AG09309 (cell line): ENCODE measurements at regions not wholly inside any gene's neighbourhood (a gene's known extent, or its start where the extent isn't known, plus 50 kb on each side); places are given as distances from the start of the nearest gene placed in this dataset.

Experiments
- DNase-seq: peaks from one replicate; pipeline ENCODE4 v3.0.0-alpha.2; 2010; ENCODE audit warnings: low read depth
- H3K4me3 ChIP-seq: 2 replicates; pipeline ENCODE4 v1.5.1; 2011; ENCODE audit warnings: mild to moderate bottlenecking, low read depth, low read length, moderate library complexity; ENCODE audit not compliant: control insufficient read depth
- TF ChIP-seq, protein P1 (sequence below): IDR thresholded peaks from 2 replicates; pipeline ENCODE4 v1.5.1; 2011; ENCODE audit warnings: mild to moderate bottlenecking, low read depth, low read length, inconsistent platforms; ENCODE audit not compliant: insufficient read depth, control insufficient read depth; ENCODE audit errors: missing control alignments

DNA sequence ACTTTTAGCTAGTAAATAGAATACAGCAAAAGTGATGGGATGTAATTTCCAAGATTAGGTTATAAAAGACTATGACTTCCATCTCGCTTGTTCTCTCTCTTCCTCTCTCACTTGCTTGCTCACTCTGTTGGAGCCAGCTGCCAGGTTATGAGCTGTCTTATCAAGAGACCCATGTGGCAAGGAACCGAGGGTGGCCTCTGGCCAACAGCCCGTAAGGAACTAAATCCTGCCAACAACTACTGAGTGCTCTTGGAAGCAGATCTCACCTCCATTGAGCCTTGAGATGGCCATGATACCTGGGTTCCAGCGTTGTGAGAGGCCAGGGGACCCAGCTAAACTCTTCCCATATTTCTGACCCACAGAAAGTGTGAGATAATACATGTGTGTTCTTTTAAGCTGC lies 636.1 kb downstream of the ACTL7B start:
- no peak overlapping the region for H3K4me3 ChIP-seq
- TF ChIP-seq, protein P1, sequence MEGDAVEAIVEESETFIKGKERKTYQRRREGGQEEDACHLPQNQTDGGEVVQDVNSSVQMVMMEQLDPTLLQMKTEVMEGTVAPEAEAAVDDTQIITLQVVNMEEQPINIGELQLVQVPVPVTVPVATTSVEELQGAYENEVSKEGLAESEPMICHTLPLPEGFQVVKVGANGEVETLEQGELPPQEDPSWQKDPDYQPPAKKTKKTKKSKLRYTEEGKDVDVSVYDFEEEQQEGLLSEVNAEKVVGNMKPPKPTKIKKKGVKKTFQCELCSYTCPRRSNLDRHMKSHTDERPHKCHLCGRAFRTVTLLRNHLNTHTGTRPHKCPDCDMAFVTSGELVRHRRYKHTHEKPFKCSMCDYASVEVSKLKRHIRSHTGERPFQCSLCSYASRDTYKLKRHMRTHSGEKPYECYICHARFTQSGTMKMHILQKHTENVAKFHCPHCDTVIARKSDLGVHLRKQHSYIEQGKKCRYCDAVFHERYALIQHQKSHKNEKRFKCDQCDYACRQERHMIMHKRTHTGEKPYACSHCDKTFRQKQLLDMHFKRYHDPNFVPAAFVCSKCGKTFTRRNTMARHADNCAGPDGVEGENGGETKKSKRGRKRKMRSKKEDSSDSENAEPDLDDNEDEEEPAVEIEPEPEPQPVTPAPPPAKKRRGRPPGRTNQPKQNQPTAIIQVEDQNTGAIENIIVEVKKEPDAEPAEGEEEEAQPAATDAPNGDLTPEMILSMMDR: no peak
- DNase-seq: no peak

DNA sequence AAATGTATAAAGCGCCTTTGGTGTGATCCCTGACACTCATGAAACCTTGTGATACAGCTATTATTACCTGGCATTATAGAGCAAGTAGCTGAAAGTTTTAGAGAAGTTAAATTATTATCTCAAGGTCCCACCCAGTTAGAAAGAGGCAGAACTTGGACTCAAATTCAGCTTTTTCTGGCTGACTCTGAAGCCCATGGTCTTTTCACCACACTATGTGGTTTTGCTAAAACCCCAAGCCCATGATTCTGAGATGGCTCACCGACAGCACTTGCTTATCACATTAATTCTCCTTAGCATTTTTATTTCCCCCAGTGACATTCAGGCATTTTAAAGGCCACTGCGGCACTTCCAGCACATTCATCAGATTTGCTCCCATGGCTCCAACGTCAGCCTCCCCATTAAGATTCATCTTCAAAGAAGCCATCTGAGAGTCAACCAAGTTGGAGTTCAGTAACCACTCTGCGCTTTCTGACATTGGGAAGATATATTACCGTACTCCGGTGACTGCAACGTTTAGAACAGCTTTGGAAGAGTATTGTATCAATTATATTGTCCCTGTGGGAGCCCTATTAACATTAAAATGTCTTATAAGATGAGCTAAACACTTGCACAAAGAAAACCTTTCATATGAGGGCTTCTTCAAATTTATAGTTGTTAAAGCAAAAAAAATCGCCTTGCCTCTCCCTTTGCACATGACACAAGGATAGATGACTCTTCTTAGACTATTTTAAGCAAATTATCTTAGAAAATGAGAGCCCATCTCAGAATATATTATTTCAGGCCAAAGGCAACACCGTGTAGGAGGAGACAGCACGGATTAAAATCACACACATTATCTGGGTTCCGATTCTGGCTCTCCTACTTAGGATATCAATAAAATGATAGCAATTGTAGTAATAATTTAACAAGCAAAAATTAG lies 638.1 kb downstream of the ACTL7B start:
- DNase-seq: no peak
- no peak overlapping the region for H3K4me3 ChIP-seq
- TF ChIP-seq, protein P1: no peak

DNA sequence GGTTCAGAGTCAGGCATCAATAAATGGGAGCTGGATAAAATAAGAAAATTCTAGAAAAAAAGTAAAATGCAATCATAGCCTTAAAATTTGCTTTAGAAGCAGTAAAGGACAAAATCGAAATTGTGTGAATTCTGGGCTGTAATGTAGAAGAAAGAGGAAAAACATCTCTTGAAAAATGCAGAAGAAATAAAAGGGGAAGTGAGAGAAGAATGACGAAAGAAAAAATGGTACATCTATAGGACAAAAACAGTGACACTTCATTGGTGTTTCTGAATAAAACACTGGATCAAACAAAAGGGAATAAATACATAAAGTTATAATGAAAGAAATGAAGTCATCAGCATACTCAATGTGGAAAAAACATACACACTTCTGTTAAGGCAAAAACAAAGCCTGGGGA lies 642.3 kb downstream of the ACTL7B start:
- H3K4me3 ChIP-seq: no peak overlapping the region
- no peak for DNase-seq
- TF ChIP-seq, protein P1: no peak

DNA sequence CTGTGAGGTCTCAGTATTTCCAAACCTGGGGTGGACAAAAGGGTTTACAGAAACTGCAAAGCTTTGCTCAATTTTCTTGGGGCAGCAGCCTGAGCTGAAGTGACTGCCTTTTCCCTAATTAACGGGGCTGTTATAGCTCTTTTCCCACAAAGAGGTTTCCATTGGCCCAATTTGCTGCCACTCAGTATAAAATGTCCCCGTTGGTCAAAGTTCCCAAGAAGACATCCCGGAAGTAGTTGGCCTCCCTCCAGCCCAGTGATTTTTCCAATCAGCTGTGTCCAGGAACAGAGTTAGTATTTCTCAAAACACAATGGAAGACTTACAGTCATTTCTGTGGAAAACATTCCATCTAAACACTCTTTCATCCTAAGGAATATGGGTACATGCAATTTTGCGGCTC lies 643.6 kb downstream of the ACTL7B start:
- H3K4me3 ChIP-seq: no peak overlapping the region
- TF ChIP-seq, protein P1: no peak
- DNase-seq: no peak

DNA sequence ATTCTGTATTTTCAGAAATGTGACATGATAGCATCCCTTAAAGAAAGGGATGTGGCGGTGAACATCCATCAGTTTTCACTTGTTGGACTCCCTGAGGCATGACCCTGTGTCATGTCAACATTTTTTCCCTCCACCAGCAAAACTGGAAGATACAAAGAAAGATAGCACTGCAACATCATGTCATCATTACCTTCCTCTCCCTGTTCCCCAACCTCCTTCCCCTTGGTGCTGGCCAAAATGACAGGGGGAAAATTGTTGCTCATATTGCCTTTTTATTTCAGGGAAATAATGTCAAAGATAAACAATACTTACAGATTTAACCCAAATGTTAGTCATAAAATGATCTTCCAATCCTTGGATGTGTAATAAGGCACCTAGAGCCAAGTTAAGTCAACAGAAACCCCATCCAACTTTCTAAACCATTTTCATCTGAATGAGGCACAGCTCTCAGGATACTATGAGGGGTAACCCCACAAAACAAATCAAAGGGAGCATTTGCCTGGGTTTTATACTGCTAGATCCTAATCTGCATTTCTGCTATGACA lies 644.3 kb downstream of the ACTL7B start:
- TF ChIP-seq, protein P1: no peak
- H3K4me3 ChIP-seq: no peak overlapping the region
- no peak for DNase-seq

DNA sequence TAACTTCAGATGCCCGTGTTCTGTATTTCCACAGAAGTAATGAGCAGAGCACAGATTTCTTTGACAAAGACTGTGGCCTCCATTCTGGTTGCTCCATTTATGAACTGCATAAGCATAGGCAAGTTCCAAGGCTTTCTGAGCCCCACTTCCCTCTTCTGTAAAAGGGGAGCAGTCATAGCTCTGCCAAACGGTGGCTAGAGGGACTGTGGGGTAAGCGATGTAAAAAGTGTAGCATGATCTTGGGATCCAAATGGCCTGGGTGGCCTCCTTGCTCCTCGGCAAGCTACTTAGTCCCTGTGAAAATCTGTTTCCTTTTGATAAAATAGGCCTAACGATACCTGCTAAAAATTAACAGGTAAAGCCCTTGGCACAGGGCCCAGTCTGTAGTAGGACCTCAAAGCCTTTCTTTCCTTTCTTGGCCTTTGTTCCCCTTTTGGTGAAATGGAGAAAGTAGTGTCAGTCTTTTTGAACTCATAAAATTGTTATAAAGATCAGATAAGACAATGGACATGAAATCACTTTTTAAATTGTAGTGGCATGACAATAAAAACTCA lies 646.6 kb downstream of the ACTL7B start:
- no peak for DNase-seq
- TF ChIP-seq, protein P1: no peak
- no peak overlapping the region for H3K4me3 ChIP-seq
